ENCODE measurements at regions not wholly inside any gene's neighbourhood (a gene's known extent, or its start where the extent isn't known, plus 50 kb on each side); places are given as distances from the start of the nearest gene placed in this dataset.

- Mint-ChIP-seq H3K27me3 (no peaks in the 10 kb centered on the region), H3K9me3 (no peaks in the 10 kb centered on the region), H3K36me3 (ENCODE audit: low read depth) (no peaks in the 10 kb centered on the region), H3K27ac (no peak overlapping the region), H3K4me3 (no peak overlapping the region), H3K4me1 (ENCODE audit: low read depth) (no peaks in the 10 kb centered on the region)
- no peak overlapping the region for H3K4me3 ChIP-seq (ENCODE audit: low read length)
- TF ChIP-seq CTCF (IDR thresholded peaks at IDR 0.05): no peak
- POLR2A ChIA-PET: no interaction called here
- ATAC-seq (ENCODE audit: poor library complexity) (no peak), DNase-seq (no peak)
- H3K27me3 ChIP-seq (ENCODE audit: control insufficient read depth in 1 of 2, insufficient read depth in 2 of 2, low read length in 2 of 2): no peaks in the 10 kb centered on the region
- intact Hi-C loops (cut with DNase I, micrococcal nuclease): no loop called here
- CTCF ChIA-PET: no interaction called here
- H3K27ac ChIP-seq (ENCODE audit: low read depth in 1 of 2, low read length in 2 of 2): no peak overlapping the region
- no peaks in the 10 kb centered on the region for H3K4me1 ChIP-seq (ENCODE audit: insufficient read depth, low read length)
- H3K36me3 ChIP-seq (ENCODE audit: insufficient read depth, low read length): no peaks in the 10 kb centered on the region
- no peaks in the 10 kb centered on the region for H3K9me3 ChIP-seq (ENCODE audit: control insufficient read depth in 1 of 2, insufficient read depth in 1 of 2, low read length in 2 of 2)
Observed at GRCh38 chr18:46374850-46375249, 270.7 kb downstream of the HAUS1 start.

GRCh38 chr18:46377557-46377956 lies 273.4 kb downstream of the HAUS1 start:
- H3K9me3 ChIP-seq (ENCODE audit: control insufficient read depth in 1 of 2, insufficient read depth in 1 of 2, low read length in 2 of 2): no peaks in the 10 kb centered on the region
- ATAC-seq (ENCODE audit: poor library complexity): no peak
- DNase-seq: no peak
- no peak overlapping the region for H3K27ac Mint-ChIP-seq
- no peaks in the 10 kb centered on the region for H3K36me3 Mint-ChIP-seq (ENCODE audit: low read depth)
- H3K4me3 Mint-ChIP-seq: no peak overlapping the region
- no peaks in the 10 kb centered on the region for H3K27me3 Mint-ChIP-seq
- POLR2A ChIA-PET: no interaction called here
- no peaks in the 10 kb centered on the region for H3K9me3 Mint-ChIP-seq
- no peaks in the 10 kb centered on the region for H3K27me3 ChIP-seq (ENCODE audit: control insufficient read depth in 1 of 2, insufficient read depth in 2 of 2, low read length in 2 of 2)
- no peaks in the 10 kb centered on the region for H3K36me3 ChIP-seq (ENCODE audit: insufficient read depth, low read length)
- no peaks in the 10 kb centered on the region for H3K4me1 ChIP-seq (ENCODE audit: insufficient read depth, low read length)
- CTCF ChIA-PET: no interaction called here
- intact Hi-C loops (cut with DNase I, micrococcal nuclease): no loop called here
- H3K4me3 ChIP-seq (ENCODE audit: low read length): no peak overlapping the region
- no peak overlapping the region for H3K27ac ChIP-seq (ENCODE audit: low read depth in 1 of 2, low read length in 2 of 2)
- TF ChIP-seq CTCF (IDR thresholded peaks at IDR 0.05): no peak
- H3K4me1 Mint-ChIP-seq (ENCODE audit: low read depth): no peaks in the 10 kb centered on the region

- Histone ChIP-seq H3K36me3 (ENCODE audit: insufficient read depth, low read length) (no peaks in the 10 kb centered on the region), H3K9me3 (ENCODE audit: control insufficient read depth in 1 of 2, insufficient read depth in 1 of 2, low read length in 2 of 2) (no peaks in the 10 kb centered on the region), H3K4me3 (ENCODE audit: low read length) (no peak overlapping the region), H3K27ac (ENCODE audit: low read depth in 1 of 2, low read length in 2 of 2) (no peak overlapping the region), H3K27me3 (ENCODE audit: control insufficient read depth in 1 of 2, insufficient read depth in 2 of 2, low read length in 2 of 2) (no peaks in the 10 kb centered on the region), H3K4me1 (ENCODE audit: insufficient read depth, low read length) (no peaks in the 10 kb centered on the region)
- Mint-ChIP-seq H3K4me1 (ENCODE audit: low read depth) (no peaks in the 10 kb centered on the region), H3K27ac (no peak overlapping the region), H3K27me3 (no peaks in the 10 kb centered on the region), H3K4me3 (no peak overlapping the region), H3K36me3 (ENCODE audit: low read depth) (no peaks in the 10 kb centered on the region), H3K9me3 (no peaks in the 10 kb centered on the region)
- ChIA-PET POLR2A (no interaction called here), CTCF (no interaction called here)
- intact Hi-C loops (cut with DNase I, micrococcal nuclease): no loop called here
- no peak for DNase-seq
- TF ChIP-seq CTCF (IDR thresholded peaks at IDR 0.05): no peak
- no peak for ATAC-seq (ENCODE audit: poor library complexity)
Observed at GRCh38 chr18:46378126-46378863, 274.1 kb downstream of the HAUS1 start.

Data from CD4-positive, alpha-beta T cell (primary cell).